ENCODE measurements at regions not wholly inside any gene's neighbourhood (a gene's known extent, or its start where the extent isn't known, plus 50 kb on each side); places are given as distances from the start of the nearest gene placed in this dataset.

DNA sequence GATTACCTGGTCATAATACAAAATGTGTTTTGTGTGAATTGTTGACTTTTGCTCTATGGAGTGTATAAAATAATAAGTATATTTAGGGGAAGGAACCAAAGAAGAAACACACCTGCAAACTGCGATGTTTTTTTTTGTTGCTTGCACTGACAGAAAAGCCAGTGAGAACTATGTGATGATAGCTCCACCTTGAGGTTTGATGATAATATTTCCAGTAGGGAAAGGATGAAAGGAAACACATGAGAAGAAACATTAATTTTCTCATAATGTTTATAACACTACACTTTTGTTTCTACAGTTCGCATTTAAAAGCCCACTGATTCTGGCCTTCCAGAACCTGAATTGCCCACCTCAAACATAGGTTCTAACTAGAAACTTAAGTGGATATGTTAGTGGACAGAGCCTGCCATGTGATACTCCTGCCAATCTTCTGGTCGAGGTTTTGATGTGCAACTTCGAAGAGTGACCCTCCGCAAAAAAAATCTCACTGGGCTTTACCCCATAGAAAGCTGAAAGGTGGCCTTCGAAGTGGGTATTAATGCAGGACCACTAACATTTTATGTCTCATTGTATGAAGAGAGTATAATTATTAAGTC, 476.4 kb upstream of the SPHKAP start:
- Histone ChIP-seq H3K27me3 (replicated peaks; ENCODE audit: insufficient read depth) (no peaks in the 10 kb centered on the region), H3K27ac (no peak overlapping the region), H3K36me3 (ENCODE audit: low read depth) (no peaks in the 10 kb centered on the region), H3K9me3 (ENCODE audit: low read depth) (no peaks in the 10 kb centered on the region), H3K9ac (no peak overlapping the region), H3K9me2 (ENCODE audit: insufficient read depth) (no peaks in the 10 kb centered on the region), H3K4me3 (no peak overlapping the region), H3K79me2 (ENCODE audit: insufficient read depth) (no peaks in the 10 kb centered on the region), H3F3A (ENCODE audit: insufficient read depth) (no peaks in the 10 kb centered on the region), H2AFZ (no peak overlapping the region), H4K20me1 (ENCODE audit: insufficient read depth) (no peaks in the 10 kb centered on the region), H3K4me1 (ENCODE audit: insufficient read depth) (peaks cover 1% of the 10 kb centered on the region), H3K4me2 (ENCODE audit: unreplicated experiment) (no peak overlapping the region)
- in situ Hi-C loops (cut with MboI), result loop anchor here (10.0 to 25.0 kb wide), 2 partner anchors 603 to 771 kb away; no protein-coding TSS in a partner anchor
- WGBS, 2 experiments (ENCODE audit: low coverage in 1 of 2, low lambda C conversion rate in 2 of 2, missing lambda C conversion rate in 2 of 2), result 23 to 25% methylated on average over 6 of the region's 6 CpGs
- DNase-seq, result peak; percentile 69
- TF ChIP-seq EZH2phosphoT487 (IDR thresholded peaks at IDR 0.05; ENCODE audit: insufficient read depth, low read depth) (no peak), EZH2 (IDR thresholded peaks at IDR 0.05; ENCODE audit: insufficient read depth, poor library complexity, severe bottlenecking) (no peak)

- Histone ChIP-seq H3F3A (ENCODE audit: insufficient read depth) (peaks cover 15% of the 10 kb centered on the region), H3K4me3 (no peak overlapping the region), H3K27me3 (replicated peaks; ENCODE audit: insufficient read depth) (no peaks in the 10 kb centered on the region), H3K9me2 (ENCODE audit: insufficient read depth) (no peaks in the 10 kb centered on the region), H3K79me2 (ENCODE audit: insufficient read depth) (no peaks in the 10 kb centered on the region), H2AFZ (no peak overlapping the region), H3K4me1 (ENCODE audit: insufficient read depth) (peaks cover 10% of the 10 kb centered on the region), H3K4me2 (ENCODE audit: unreplicated experiment) (no peak overlapping the region), H3K27ac (no peak overlapping the region), H4K20me1 (ENCODE audit: insufficient read depth) (no peaks in the 10 kb centered on the region), H3K36me3 (ENCODE audit: low read depth) (no peaks in the 10 kb centered on the region), H3K9ac (no peak overlapping the region), H3K9me3 (ENCODE audit: low read depth) (no peaks in the 10 kb centered on the region)
- in situ Hi-C loops (cut with MboI), result loop anchor here (10.0 to 25.0 kb wide), 2 partner anchors 601 to 768 kb away; no protein-coding TSS in a partner anchor
- no peak for TF ChIP-seq EZH2 (IDR thresholded peaks at IDR 0.05; ENCODE audit: insufficient read depth, poor library complexity, severe bottlenecking)
- TF ChIP-seq EZH2phosphoT487 (IDR thresholded peaks at IDR 0.05; ENCODE audit: insufficient read depth, low read depth), result no peak
- WGBS, 2 experiments (ENCODE audit: low coverage in 1 of 2, low lambda C conversion rate in 2 of 2, missing lambda C conversion rate in 2 of 2), result 93 to 98% methylated on average over 2 of the region's 2 CpGs
- DNase-seq, result peak; percentile 9
Observed at GRCh38 chr2:228655331-228655730, 473.8 kb upstream of the SPHKAP start.

DNA sequence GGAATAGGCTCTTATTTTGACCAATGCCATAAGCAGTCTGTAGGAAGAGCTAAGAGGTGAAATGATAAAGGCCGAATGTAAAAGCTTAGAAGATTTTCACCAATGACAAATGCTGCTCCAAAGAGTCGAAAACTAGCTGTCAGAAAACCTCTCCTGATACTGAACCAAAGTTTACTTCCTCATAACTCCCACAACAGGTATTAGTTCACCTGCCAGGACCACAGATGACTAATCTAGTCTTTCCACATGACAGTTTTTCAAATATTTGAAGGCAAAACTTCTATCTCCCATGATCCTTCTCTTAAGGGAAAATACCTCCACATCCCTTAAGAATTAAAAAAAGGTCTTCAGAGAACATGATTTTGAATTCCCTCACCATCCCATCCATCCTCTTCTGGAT, 473.2 kb upstream of the SPHKAP start:
- TF ChIP-seq EZH2 (IDR thresholded peaks at IDR 0.05; ENCODE audit: insufficient read depth, poor library complexity, severe bottlenecking) (no peak), EZH2phosphoT487 (IDR thresholded peaks at IDR 0.05; ENCODE audit: insufficient read depth, low read depth) (no peak)
- no peaks in the 10 kb centered on the region for H3K79me2 ChIP-seq (ENCODE audit: insufficient read depth)
- H3K27ac ChIP-seq, result no peak overlapping the region
- no peak overlapping the region for H3K4me2 ChIP-seq (ENCODE audit: unreplicated experiment)
- H3K4me3 ChIP-seq, result no peak overlapping the region
- WGBS, 2 experiments (ENCODE audit: low coverage in 1 of 2, low lambda C conversion rate in 2 of 2, missing lambda C conversion rate in 2 of 2), result 97 to 100% methylated on average over 2 of the region's 2 CpGs
- no peak for DNase-seq
- peaks cover 15% of the 10 kb centered on the region for H3F3A ChIP-seq (ENCODE audit: insufficient read depth)
- H3K9me2 ChIP-seq (ENCODE audit: insufficient read depth), result no peaks in the 10 kb centered on the region
- no peaks in the 10 kb centered on the region for H3K36me3 ChIP-seq (ENCODE audit: low read depth)
- in situ Hi-C loops (cut with MboI), result loop anchor here (10.0 to 25.0 kb wide), 2 partner anchors 600 to 767 kb away; no protein-coding TSS in a partner anchor
- no peaks in the 10 kb centered on the region for H3K9me3 ChIP-seq (ENCODE audit: low read depth)
- no peak overlapping the region for H2AFZ ChIP-seq
- H3K27me3 ChIP-seq (replicated peaks; ENCODE audit: insufficient read depth), result no peaks in the 10 kb centered on the region
- H4K20me1 ChIP-seq (ENCODE audit: insufficient read depth), result no peaks in the 10 kb centered on the region
- H3K4me1 ChIP-seq (ENCODE audit: insufficient read depth), result peaks cover 10% of the 10 kb centered on the region
- H3K9ac ChIP-seq, result no peak overlapping the region

DNA sequence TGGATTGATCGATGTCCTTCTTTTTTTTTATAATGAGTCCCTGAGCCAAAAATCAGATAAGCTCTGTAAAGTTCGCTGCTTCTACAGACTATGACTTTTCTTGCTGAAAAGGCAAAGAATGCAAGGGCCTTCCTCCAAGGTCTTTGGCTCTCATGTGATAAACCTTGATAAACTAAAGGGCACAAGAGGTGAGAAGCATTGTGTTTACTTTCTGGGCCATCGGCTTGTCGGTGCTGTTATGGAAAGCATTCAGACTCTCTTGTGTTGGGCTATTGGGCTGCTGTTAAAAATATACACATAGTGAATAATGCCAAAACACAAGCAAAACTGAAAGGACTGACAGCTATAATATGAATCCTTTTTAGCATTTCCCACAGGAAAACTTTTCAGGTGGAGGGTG, 472.4 kb upstream of the SPHKAP start:
- H2AFZ ChIP-seq, result no peak overlapping the region

More for the DNA sequence above, 472.4 kb upstream of the SPHKAP start:
- TF ChIP-seq EZH2 (IDR thresholded peaks at IDR 0.05; ENCODE audit: insufficient read depth, poor library complexity, severe bottlenecking) (no peak), EZH2phosphoT487 (IDR thresholded peaks at IDR 0.05; ENCODE audit: insufficient read depth, low read depth) (no peak)
- Histone ChIP-seq H3K9me3 (ENCODE audit: low read depth) (no peaks in the 10 kb centered on the region), H3K4me2 (ENCODE audit: unreplicated experiment) (no peak overlapping the region), H3K27me3 (replicated peaks; ENCODE audit: insufficient read depth) (no peaks in the 10 kb centered on the region), H3K4me1 (ENCODE audit: insufficient read depth) (peaks cover 10% of the 10 kb centered on the region), H3F3A (ENCODE audit: insufficient read depth) (peaks cover 15% of the 10 kb centered on the region), H3K27ac (no peak overlapping the region), H3K9ac (no peak overlapping the region), H3K9me2 (ENCODE audit: insufficient read depth) (no peaks in the 10 kb centered on the region), H4K20me1 (ENCODE audit: insufficient read depth) (no peaks in the 10 kb centered on the region), H3K4me3 (no peak overlapping the region), H3K79me2 (ENCODE audit: insufficient read depth) (no peaks in the 10 kb centered on the region), H3K36me3 (ENCODE audit: low read depth) (no peaks in the 10 kb centered on the region)
- in situ Hi-C loops (cut with MboI), result loop anchor here (10.0 to 25.0 kb wide), 2 partner anchors 599 to 767 kb away; no protein-coding TSS in a partner anchor
- no peak for DNase-seq
- WGBS, 2 experiments (ENCODE audit: low coverage in 1 of 2, low lambda C conversion rate in 2 of 2, missing lambda C conversion rate in 2 of 2), result 98% methylated on average over 4 of the region's 4 CpGs
